ENCODE measurements at regions not wholly inside any gene's neighbourhood (a gene's known extent, or its start where the extent isn't known, plus 50 kb on each side); places are given as distances from the start of the nearest gene placed in this dataset.

- intact Hi-C loops (cut with DNase I): no loop called here
- DNase-seq (ENCODE audit: low spot score): no peak
Observed at GRCh38 chr13:109480011-109480955, 306.1 kb downstream of the IRS2 start.

- intact Hi-C loops (cut with DNase I): no loop called here
- DNase-seq (ENCODE audit: low spot score): no peak
Observed at GRCh38 chr13:109479534-109479933, 306.8 kb downstream of the IRS2 start.

DNA sequence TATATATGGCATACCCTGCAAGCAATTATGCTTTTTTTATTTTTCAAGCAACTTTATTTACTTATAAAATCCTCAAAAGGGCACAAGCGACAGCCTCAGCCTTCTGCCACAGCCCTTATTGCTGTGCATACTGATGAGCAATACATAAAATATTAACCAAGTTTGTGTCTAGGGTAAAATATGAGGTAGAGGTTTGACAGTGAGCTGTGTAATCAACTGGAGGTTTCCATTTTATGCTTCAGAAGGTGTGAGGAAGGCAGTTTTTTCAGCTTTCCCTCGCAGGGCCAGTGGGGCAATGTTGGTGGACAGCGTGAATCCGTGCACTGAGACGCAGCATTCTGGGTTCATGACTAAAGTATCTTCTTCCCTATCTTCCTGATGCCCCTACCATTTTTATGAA is 310.4 kb downstream of the IRS2 start:
- DNase-seq (ENCODE audit: low spot score): no peak
- intact Hi-C loops (cut with DNase I): no loop called here

DNA sequence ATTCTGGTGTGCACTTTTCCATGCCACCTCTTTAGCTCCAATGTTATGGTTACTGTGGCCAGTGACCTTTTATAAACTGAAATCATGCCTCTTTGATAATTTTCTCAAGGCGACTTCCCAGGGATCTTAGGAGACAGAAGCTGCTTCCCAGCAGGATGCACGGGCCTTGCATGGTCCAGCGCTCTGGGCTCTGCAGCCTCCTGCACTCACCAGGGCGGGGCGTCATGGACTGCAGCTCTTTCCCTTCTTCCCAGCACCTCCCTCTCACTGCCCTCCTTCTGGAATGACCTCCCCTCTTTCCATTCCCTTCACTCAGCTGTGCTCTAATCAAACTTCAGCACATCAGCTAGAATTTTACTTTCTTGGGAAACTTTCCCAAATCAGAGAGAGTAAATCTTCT is 318.3 kb downstream of the IRS2 start:
- intact Hi-C loops (cut with DNase I): no loop called here
- DNase-seq (ENCODE audit: low spot score): no peak

GRCh38 chr13:109465148-109465547 is 321.2 kb downstream of the IRS2 start:
- no peak for DNase-seq (ENCODE audit: low spot score)
- intact Hi-C loops (cut with DNase I): no loop called here

DNA sequence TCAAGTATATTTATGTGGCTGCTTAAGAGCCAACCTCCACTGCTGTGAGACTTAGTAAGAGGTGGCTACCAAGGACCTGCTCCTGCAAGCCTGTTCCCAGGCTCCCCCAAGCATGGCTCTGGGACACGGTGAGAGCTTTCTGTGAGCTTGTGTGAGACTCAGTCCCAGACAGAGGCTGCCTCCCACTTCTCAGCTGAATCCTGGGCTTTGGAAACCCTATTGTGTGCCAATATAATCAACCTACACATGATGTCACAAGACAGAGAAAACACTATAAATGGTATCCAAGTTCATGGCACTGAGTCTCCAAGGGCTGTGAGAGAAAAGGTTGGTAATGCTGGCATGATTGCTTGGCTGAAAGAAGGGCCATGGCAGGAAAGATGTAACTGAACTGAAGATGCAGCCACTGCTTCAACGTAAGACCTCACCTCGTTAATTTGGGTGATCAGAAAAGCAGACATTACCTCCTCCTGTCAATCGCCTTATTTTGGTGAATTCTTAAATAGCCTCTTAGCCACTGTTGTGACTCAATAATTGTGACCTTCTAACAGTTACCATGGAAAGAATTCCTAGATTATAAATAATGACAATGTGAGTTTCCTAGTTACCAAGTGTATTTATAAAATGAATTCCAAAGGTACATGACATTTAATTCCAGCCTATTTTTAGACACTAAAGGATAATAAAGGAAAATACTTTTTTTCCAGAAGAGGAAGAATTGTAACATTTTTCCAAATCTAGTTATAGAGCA is 332.0 kb downstream of the IRS2 start:
- no peak for DNase-seq (ENCODE audit: low spot score)
- intact Hi-C loops (cut with DNase I): no loop called here

DNA sequence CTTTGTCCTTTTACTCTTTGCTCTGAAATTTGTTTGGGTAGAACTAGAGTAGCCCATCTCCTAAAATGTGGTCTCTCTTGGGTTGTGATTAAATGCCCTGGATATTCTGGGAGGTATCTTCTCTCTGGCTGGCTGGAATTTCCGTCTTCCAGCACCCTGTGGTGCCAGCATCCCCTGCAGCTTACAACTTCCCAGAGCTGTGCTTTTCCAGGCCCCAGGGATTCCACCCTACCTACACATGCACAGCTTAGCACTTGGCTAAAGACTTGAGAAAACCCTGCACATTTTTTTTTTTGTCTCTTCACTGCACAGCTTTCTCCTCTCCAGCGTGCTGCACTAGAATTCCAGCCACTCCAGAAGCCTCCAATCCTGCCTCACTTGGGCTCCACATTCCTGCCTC is 334.7 kb downstream of the IRS2 start:
- no peak for DNase-seq (ENCODE audit: low spot score)
- intact Hi-C loops (cut with DNase I): no loop called here

- no peak for DNase-seq (ENCODE audit: low spot score)
- intact Hi-C loops (cut with DNase I): no loop called here
Observed at GRCh38 chr13:109448629-109449028, 337.8 kb downstream of the IRS2 start.

DNA sequence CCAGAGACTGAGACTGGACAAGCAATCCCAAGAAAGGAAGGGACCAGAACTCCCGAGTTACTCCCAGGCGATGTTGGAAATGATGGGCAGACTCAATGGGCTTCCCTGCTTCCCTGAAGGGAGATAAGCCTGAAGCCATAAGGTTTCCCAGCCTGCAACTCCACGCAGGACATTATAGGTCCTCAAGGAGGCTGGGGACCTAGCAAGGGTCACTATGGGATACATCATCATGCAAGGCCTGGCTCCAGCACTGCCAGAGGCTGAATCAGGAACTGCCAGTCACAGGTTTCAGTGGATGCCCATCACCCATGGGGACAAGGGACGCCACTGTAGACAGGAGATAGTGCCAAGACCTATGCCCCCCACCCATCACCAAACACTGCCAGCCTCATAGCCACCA is 338.7 kb downstream of the IRS2 start:
- intact Hi-C loops (cut with DNase I): no loop called here
- DNase-seq (ENCODE audit: low spot score): no peak

GRCh38 chr13:109440320-109440719 is 346.1 kb downstream of the IRS2 start:
- intact Hi-C loops (cut with DNase I): no loop called here
- DNase-seq (ENCODE audit: low spot score): no peak

- intact Hi-C loops (cut with DNase I): no loop called here
- DNase-seq (ENCODE audit: low spot score): no peak
Observed at GRCh38 chr13:109439813-109440212, 346.6 kb downstream of the IRS2 start.

- DNase-seq (ENCODE audit: low spot score): no peak
- intact Hi-C loops (cut with DNase I): no loop called here
Observed at GRCh38 chr13:109436841-109437240, 349.5 kb downstream of the IRS2 start.

- intact Hi-C loops (cut with DNase I): no loop called here
- no peak for DNase-seq (ENCODE audit: low spot score)
Observed at GRCh38 chr13:109436055-109436622, 350.2 kb downstream of the IRS2 start.

DNA sequence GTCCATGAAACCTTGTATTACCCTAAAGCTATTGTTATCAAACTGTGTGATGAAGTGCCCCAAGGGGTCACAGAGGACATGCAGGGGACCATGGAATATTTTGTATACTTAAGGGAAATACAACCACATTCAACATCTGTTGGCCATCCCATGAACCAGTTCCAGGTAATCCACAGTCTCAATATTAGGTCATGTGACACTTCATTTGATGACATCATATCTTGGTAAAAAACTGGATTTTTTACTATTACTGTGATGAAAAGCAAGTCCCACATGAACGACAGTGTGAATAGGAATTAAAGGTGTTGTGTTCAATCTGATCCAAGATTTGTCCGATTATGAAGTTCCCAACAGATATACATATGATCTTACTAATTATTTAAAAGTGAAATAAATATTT is 355.2 kb downstream of the IRS2 start:
- DNase-seq (ENCODE audit: low spot score): no peak
- intact Hi-C loops (cut with DNase I): no loop called here

- intact Hi-C loops (cut with DNase I): no loop called here
- DNase-seq (ENCODE audit: low spot score): no peak
Observed at GRCh38 chr13:109428146-109428545, 358.2 kb downstream of the IRS2 start.

DNA sequence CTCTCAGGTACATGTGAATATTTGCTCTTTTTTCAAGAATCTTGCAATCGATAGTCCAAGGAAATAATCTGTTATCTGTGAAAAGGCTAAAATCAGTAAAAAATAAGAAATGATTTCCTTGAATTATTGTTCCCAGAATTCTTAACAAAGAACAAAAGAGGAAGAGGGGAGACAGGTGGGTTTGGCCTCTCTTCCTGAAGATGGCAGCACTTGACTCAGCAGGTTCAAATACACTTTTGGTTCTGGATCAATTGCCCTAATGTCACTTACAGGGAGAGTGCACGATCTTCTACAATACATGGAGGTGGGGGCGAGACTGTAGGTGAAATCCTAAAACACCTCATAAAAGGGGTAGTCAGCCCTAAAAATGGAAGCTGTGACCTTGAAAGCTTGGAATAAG is 358.7 kb downstream of the IRS2 start:
- DNase-seq (ENCODE audit: low spot score): no peak
- intact Hi-C loops (cut with DNase I): no loop called here

- DNase-seq (ENCODE audit: low spot score): no peak
- intact Hi-C loops (cut with DNase I): no loop called here
Observed at GRCh38 chr13:109427148-109427547, 359.2 kb downstream of the IRS2 start.

DNA sequence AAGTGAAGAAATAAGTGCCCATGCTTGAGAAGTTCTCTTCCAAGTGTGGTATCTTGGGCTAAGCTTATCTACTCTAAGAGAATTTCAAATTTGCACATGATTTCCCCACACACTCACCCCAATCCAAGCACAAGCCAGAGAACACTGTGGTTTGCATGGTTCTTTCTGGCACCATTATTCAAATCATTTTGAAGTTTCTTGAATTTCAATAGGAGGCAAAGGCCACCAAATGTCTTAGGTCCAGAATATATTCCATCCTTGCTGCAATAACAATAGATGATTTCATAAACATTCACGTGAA is 359.7 kb downstream of the IRS2 start:
- DNase-seq (ENCODE audit: low spot score): no peak
- intact Hi-C loops (cut with DNase I): no loop called here

GRCh38 chr13:109425821-109426689 is 360.3 kb downstream of the IRS2 start:
- intact Hi-C loops (cut with DNase I): no loop called here
- DNase-seq (ENCODE audit: low spot score): no peak

DNA sequence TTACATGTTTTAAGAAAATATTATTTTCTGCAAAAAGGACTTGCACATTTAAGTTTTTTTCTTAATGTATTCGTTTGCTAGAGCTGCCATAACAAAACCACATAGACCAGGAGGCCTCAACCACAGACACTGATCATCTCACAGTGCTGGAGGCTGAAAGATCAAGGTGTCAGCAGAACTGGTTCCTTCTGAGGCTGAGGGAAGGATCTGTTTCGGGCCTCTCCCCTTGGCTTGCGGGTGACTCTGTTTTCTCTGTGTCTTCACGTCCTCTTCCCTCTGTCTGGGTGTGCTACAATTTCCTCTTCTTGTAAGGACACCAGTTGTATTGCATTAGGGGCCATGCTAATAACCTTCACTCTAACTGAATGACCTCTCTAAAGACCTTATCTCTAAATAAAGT is 364.2 kb downstream of the IRS2 start:
- intact Hi-C loops (cut with DNase I): no loop called here
- no peak for DNase-seq (ENCODE audit: low spot score)

All from cardiac septum (tissue), 1 donor.